HFF-Myc (cell line): ENCODE measurements at regions not wholly inside any gene's neighbourhood (a gene's known extent, or its start where the extent isn't known, plus 50 kb on each side); places are given as distances from the start of the nearest gene placed in this dataset.

ENCODE experiments used
- DNase-seq: peaks from one replicate; pipeline ENCODE4 v3.0.0-alpha.2; 2011; ENCODE audit warnings: low read depth; ENCODE audit errors: extremely low read depth
- H3K4me3 ChIP-seq: replicated peaks from 2 replicates; pipeline ENCODE4 v1.5.1; 2011; ENCODE audit warnings: low read depth, mild to moderate bottlenecking, control low read depth, low read length
- CTCF ChIP-seq: IDR thresholded peaks from 2 replicates; pipeline ENCODE4 v1.5.1; 2012; ENCODE audit warnings: mild to moderate bottlenecking, low read depth, low read length, control low read depth; ENCODE audit errors: missing control alignments

DNA sequence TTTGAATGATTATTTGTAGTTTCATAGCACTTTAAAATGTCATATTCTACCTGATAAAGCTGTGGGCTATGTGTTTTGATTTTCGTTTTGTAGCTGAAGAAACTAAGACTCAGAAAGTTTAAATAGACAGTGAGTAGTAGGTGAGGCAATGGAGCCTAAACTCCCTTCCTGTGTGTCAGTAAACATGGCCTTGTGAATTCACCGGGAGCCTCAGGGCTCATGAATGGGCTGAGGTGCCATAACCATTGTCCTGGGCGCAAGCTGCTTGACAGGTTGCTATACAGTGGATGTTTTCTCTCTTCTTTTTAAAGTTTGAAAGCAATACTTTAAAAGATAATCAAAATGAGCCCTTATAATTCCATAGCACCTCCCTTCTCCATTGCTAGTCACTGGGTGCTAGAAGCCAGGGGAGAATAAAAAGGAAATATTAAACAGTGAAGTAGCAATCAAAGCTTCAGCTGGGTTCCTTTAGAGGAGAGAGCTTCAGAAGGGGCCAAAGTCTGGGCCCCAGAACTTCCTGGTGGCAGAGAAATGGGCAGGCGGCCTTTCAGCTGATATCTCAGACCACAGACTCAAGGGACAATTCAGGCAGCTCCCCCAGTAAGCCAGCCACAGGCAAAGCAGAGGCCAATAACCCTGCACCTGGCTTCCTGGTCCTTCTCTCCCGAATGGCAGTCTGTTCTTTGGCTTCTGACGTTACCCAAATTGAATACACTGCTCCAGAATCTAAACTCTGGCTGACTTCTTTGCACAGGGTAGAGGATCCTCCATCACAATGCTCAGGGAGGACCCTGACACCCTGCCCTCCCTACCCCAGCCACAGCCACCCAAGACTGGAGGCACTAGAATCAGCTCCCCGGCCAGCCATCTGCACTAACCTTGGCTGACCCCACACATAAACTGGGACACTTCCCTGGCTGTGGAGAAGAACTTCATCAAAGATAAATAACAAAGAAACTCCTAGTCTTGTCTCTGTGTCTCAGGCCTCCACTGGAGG is 51.8 kb upstream of the NPAS2 start:
- H3K4me3 ChIP-seq = no peak overlapping the region
- TF ChIP-seq CTCF = no peak
- DNase-seq = no peak
